Erythroblast (primary cell): ENCODE measurements at regions not wholly inside any gene's neighbourhood (a gene's known extent, or its start where the extent isn't known, plus 50 kb on each side); places are given as distances from the start of the nearest gene placed in this dataset.

Source experiments
- GATA1 ChIP-seq: IDR thresholded peaks from 2 replicates; pipeline ENCODE4 v1.6.1; 2011; ENCODE audit warnings: low read depth, mild to moderate bottlenecking, control low read depth, low read length, moderate library complexity
- POLR2A ChIP-seq: IDR thresholded peaks from 2 replicates; pipeline ENCODE4 v1.6.1; 2011; ENCODE audit warnings: mild to moderate bottlenecking, low read length

DNA sequence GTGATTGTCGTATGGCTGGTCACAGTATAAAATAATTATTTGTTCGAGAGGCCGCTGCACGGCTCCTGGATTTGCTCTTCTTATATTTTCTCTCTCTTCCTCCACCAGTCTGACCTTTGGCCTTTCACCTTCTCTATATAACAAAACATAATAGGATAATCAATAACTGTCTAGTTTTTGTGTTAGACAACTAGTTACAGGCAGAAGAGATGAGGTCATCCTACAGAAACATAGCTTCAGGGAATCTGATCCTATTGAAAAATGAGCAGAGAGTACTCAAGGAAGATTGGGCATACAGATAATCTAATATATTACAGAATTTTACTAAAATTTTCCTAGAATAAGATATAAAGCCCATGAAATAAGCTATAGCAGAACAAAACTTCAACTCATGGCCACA is 731.3 kb upstream of the SLC39A10 start:
- TF ChIP-seq POLR2A (no peak), GATA1 (no peak)
